Neural cell (in vitro differentiated cells): ENCODE measurements at regions not wholly inside any gene's neighbourhood (a gene's known extent, or its start where the extent isn't known, plus 50 kb on each side); places are given as distances from the start of the nearest gene placed in this dataset.

ENCODE experiments used
- H2AFZ ChIP-seq: fragments of 200-600, 300-800 bp; sonication (generic), shearing (Covaris generic); 2 replicates; pipeline ENCODE4 v1.6.0; 2014; ENCODE audit warnings: low read depth, mild to moderate bottlenecking, antibody characterized with exemption, low read length, moderate library complexity
- H3F3A ChIP-seq: fragments of 200-600 bp; shearing (Covaris generic); 2 replicates; pipeline ENCODE4 v1.6.1; 2016; ENCODE audit warnings: mild to moderate bottlenecking, moderate library complexity, mixed read lengths, antibody characterized with exemption, low read length; ENCODE audit not compliant: insufficient read depth, poor library complexity, severe bottlenecking
- H3K27ac ChIP-seq: fragments of 200-600, 300-800 bp; sonication (generic), shearing (Covaris generic); 2 replicates; pipeline ENCODE4 v1.5.1; 2014; ENCODE audit warnings: mild to moderate bottlenecking, low read length, moderate library complexity
- H3K27me3 ChIP-seq: fragments of 300-800, 200-600 bp; sonication (generic), shearing (Covaris generic); 2 replicates; pipeline ENCODE4 v1.6.0; 2014; ENCODE audit warnings: mild to moderate bottlenecking, low read depth, low read length, moderate library complexity; ENCODE audit not compliant: insufficient read depth
- H3K36me3 ChIP-seq: fragments of 300-800, 200-600 bp; sonication (generic), shearing (Covaris generic); 2 replicates; pipeline ENCODE4 v1.5.1; 2014; ENCODE audit warnings: mild to moderate bottlenecking, antibody characterized with exemption, low read length, moderate library complexity; ENCODE audit not compliant: insufficient read depth
- H3K4me2 ChIP-seq: fragments of 300-800, 200-600 bp; sonication (generic), shearing (Covaris generic); 2 replicates; pipeline ENCODE4 v1.6.0; 2014; ENCODE audit warnings: mild to moderate bottlenecking, low read length
- H3K4me3 ChIP-seq: fragments of 300-800, 200-600 bp; sonication (generic), shearing (Covaris generic); 2 replicates; pipeline ENCODE4 v1.5.1; 2014; ENCODE audit warnings: mild to moderate bottlenecking, low read length, moderate library complexity
- H3K79me2 ChIP-seq: fragments of 200-600 bp; shearing (Covaris generic); replicated peaks from 2 replicates; pipeline ENCODE4 v1.6.0; 2014; ENCODE audit warnings: mild to moderate bottlenecking, low read length, moderate library complexity; ENCODE audit not compliant: insufficient read depth
- H3K9ac ChIP-seq: fragments of 300-800, 200-600 bp; sonication (generic), shearing (Covaris generic); 2 replicates; pipeline ENCODE4 v1.6.1; 2016; ENCODE audit warnings: mild to moderate bottlenecking, low read length, mixed read lengths
- H3K9me2 ChIP-seq: fragments of 200-600 bp; shearing (Covaris generic); 2 replicates; pipeline ENCODE4 v1.6.1; 2016; ENCODE audit warnings: mild to moderate bottlenecking, low read length, mixed read lengths; ENCODE audit not compliant: insufficient read depth
- H3K9me3 ChIP-seq: fragments of 200-600, 300-800 bp; sonication (generic), shearing (Covaris generic); 2 replicates; pipeline ENCODE4 v1.6.1; 2016; ENCODE audit warnings: mild to moderate bottlenecking, mixed run types, low read length, moderate library complexity, mixed read lengths
- H4K20me1 ChIP-seq: fragments of 200-600 bp; shearing (Covaris generic); 2 replicates; pipeline ENCODE4 v1.6.1; 2016; ENCODE audit warnings: mild to moderate bottlenecking, mixed run types; ENCODE audit not compliant: insufficient read depth
- EP300 ChIP-seq: fragments of 450-650 bp; conservative IDR thresholded peaks from 2 replicates; pipeline ENCODE4 v1.6.1; 2014; ENCODE audit warnings: antibody characterized with exemption, mild to moderate bottlenecking, moderate library complexity; ENCODE audit not compliant: poor library complexity, severe bottlenecking
- EZH2 ChIP-seq: fragments of 200-600, 300-800 bp; shearing (Covaris generic), sonication (generic); IDR thresholded peaks from 2 replicates; pipeline ENCODE4 v1.6.1; 2014; ENCODE audit warnings: antibody characterized with exemption, low read length, borderline replicate concordance, mild to moderate bottlenecking; ENCODE audit not compliant: insufficient read depth, poor library complexity, severe bottlenecking
- MXI1 ChIP-seq: fragments of 450-650 bp; conservative IDR thresholded peaks from 2 replicates; pipeline ENCODE4 v1.6.1; 2014; ENCODE audit warnings: antibody characterized with exemption, mild to moderate bottlenecking; ENCODE audit not compliant: poor library complexity, severe bottlenecking
- POLR2AphosphoS5 ChIP-seq: IDR thresholded peaks from 2 replicates; pipeline ENCODE4 v1.6.1; 2012
- RAD21 ChIP-seq: fragments of 450-650 bp; conservative IDR thresholded peaks from 2 replicates; pipeline ENCODE4 v1.6.1; 2014; ENCODE audit warnings: antibody characterized with exemption, mild to moderate bottlenecking, moderate library complexity
- SMC3 ChIP-seq: fragments of 450-650 bp; conservative IDR thresholded peaks from 2 replicates; pipeline ENCODE4 v1.6.1; 2014; ENCODE audit warnings: antibody characterized with exemption, mild to moderate bottlenecking, moderate library complexity; ENCODE audit not compliant: poor library complexity
- TAF1 ChIP-seq: IDR thresholded peaks from 2 replicates; pipeline ENCODE4 v1.6.1; 2012; ENCODE audit warnings: low read depth
- TF ChIP-seq, protein P1 (sequence below): IDR thresholded peaks from 2 replicates; pipeline ENCODE4 v1.6.1; 2012; ENCODE audit warnings: borderline replicate concordance
- TF ChIP-seq, protein P2 (sequence below): fragments of 450-650 bp; IDR thresholded peaks from 2 replicates; pipeline ENCODE4 v1.5.1; 2014; ENCODE audit warnings: antibody characterized with exemption, mild to moderate bottlenecking, moderate library complexity; ENCODE audit not compliant: poor library complexity, severe bottlenecking

DNA sequence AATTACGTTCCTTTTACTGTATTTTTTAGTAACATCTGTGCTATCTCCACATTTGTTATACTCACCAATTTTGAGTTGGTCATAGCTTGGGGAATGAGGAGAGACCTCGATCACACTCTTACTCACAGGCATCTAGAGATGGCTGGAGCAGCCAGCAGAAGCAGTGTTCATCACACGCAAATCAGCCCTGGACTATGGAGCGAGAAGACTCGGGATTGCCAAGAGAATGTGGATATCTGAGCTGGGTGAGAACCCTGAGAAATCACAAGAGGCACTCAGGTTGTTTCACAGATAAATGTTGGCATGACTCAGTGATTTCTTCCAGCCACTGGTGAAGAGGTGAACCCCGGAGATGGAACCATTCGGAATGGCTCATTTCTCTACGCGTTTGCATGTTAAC is 820.1 kb upstream of the IGFBP3 start:
- H3K9me2 ChIP-seq: no peaks in the 10 kb centered on the region
- no peak overlapping the region for H3K4me2 ChIP-seq
- H3K36me3 ChIP-seq: no peaks in the 10 kb centered on the region
- no peak overlapping the region for H3K4me3 ChIP-seq
- no peak overlapping the region for H3K9ac ChIP-seq
- H3K79me2 ChIP-seq: no peaks in the 10 kb centered on the region
- no peak for TF ChIP-seq TAF1
- TF ChIP-seq MXI1: no peak
- TF ChIP-seq POLR2AphosphoS5: no peak
- no peak for TF ChIP-seq EZH2
- TF ChIP-seq, protein P1, sequence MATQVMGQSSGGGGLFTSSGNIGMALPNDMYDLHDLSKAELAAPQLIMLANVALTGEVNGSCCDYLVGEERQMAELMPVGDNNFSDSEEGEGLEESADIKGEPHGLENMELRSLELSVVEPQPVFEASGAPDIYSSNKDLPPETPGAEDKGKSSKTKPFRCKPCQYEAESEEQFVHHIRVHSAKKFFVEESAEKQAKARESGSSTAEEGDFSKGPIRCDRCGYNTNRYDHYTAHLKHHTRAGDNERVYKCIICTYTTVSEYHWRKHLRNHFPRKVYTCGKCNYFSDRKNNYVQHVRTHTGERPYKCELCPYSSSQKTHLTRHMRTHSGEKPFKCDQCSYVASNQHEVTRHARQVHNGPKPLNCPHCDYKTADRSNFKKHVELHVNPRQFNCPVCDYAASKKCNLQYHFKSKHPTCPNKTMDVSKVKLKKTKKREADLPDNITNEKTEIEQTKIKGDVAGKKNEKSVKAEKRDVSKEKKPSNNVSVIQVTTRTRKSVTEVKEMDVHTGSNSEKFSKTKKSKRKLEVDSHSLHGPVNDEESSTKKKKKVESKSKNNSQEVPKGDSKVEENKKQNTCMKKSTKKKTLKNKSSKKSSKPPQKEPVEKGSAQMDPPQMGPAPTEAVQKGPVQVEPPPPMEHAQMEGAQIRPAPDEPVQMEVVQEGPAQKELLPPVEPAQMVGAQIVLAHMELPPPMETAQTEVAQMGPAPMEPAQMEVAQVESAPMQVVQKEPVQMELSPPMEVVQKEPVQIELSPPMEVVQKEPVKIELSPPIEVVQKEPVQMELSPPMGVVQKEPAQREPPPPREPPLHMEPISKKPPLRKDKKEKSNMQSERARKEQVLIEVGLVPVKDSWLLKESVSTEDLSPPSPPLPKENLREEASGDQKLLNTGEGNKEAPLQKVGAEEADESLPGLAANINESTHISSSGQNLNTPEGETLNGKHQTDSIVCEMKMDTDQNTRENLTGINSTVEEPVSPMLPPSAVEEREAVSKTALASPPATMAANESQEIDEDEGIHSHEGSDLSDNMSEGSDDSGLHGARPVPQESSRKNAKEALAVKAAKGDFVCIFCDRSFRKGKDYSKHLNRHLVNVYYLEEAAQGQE: no peak
- no peak for TF ChIP-seq SMC3
- no peak for TF ChIP-seq RAD21
- TF ChIP-seq, protein P2, sequence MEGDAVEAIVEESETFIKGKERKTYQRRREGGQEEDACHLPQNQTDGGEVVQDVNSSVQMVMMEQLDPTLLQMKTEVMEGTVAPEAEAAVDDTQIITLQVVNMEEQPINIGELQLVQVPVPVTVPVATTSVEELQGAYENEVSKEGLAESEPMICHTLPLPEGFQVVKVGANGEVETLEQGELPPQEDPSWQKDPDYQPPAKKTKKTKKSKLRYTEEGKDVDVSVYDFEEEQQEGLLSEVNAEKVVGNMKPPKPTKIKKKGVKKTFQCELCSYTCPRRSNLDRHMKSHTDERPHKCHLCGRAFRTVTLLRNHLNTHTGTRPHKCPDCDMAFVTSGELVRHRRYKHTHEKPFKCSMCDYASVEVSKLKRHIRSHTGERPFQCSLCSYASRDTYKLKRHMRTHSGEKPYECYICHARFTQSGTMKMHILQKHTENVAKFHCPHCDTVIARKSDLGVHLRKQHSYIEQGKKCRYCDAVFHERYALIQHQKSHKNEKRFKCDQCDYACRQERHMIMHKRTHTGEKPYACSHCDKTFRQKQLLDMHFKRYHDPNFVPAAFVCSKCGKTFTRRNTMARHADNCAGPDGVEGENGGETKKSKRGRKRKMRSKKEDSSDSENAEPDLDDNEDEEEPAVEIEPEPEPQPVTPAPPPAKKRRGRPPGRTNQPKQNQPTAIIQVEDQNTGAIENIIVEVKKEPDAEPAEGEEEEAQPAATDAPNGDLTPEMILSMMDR: no peak
- TF ChIP-seq EP300: no peak
- H3K9me3 ChIP-seq: no peaks in the 10 kb centered on the region
- no peak overlapping the region for H3K27ac ChIP-seq
- H3F3A ChIP-seq: no peaks in the 10 kb centered on the region
- no peak overlapping the region for H2AFZ ChIP-seq
- no peaks in the 10 kb centered on the region for H4K20me1 ChIP-seq
- H3K27me3 ChIP-seq: no peaks in the 10 kb centered on the region

DNA sequence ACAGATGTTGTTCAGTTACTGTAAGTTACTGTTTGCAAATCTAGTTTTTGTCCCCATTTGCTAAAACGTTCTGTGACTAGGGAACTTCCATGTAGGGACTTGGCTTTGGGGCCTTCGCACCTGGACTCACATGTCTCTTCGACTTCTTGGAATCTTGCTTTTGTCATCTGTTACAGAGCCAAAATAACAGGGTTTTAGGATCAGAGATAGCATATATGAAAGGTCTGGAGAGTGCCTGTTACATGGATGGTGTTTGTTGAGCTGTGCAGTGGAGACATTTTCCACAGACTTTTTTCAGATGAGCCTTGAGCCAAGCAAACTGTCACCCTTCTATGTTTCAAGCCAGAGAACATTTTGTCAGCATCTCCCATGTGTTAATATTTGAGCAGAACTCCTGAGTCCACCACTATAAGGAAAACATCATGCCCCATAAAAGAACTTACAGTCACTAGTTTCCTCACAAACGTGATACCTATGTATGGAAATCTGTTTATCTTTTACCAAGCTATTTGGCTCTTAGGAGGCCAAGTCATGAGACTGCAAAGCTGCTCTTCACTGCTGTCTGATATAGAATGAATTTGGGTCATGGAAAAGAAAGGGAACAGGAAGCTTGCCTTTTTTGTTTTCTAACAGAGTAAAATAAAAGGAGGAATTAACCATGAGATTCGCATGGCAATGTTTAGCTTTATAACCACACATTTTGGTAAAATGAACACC is 818.6 kb upstream of the IGFBP3 start:
- Histone ChIP-seq H3K9me3 (no peaks in the 10 kb centered on the region), H2AFZ (no peak overlapping the region), H3K4me2 (no peak overlapping the region), H3K27me3 (no peaks in the 10 kb centered on the region), H3K79me2 (no peaks in the 10 kb centered on the region), H3F3A (no peaks in the 10 kb centered on the region), H3K27ac (no peak overlapping the region), H4K20me1 (no peaks in the 10 kb centered on the region), H3K9ac (no peak overlapping the region), H3K36me3 (no peaks in the 10 kb centered on the region), H3K9me2 (no peaks in the 10 kb centered on the region), H3K4me3 (no peak overlapping the region)
- TF ChIP-seq MXI1 (no peak), RAD21 (no peak), POLR2AphosphoS5 (no peak), TAF1 (no peak), EZH2 (no peak), EP300 (no peak), SMC3 (no peak)
- TF ChIP-seq, protein P1: no peak
- TF ChIP-seq, protein P2: no peak
